NCI-H748 (cell line): ENCODE measurements at regions not wholly inside any gene's neighbourhood (a gene's known extent, or its start where the extent isn't known, plus 50 kb on each side); places are given as distances from the start of the nearest gene placed in this dataset.
"Not testable (repeated sequence)": the region's sequence is repeated elsewhere in the genome, so short reads cannot be mapped to it uniquely, and the experiment has no call there.

Experiments
- DNase-seq: peaks from one replicate; lab custom pipeline; 2025; ENCODE audit not compliant: unreplicated experiment; lab: John Stamatoyannopoulos, UW

GRCh38 chr21:29396951-29397455 lies 98.3 kb downstream of the BACH1 start:
- DNase-seq: no peak

DNA sequence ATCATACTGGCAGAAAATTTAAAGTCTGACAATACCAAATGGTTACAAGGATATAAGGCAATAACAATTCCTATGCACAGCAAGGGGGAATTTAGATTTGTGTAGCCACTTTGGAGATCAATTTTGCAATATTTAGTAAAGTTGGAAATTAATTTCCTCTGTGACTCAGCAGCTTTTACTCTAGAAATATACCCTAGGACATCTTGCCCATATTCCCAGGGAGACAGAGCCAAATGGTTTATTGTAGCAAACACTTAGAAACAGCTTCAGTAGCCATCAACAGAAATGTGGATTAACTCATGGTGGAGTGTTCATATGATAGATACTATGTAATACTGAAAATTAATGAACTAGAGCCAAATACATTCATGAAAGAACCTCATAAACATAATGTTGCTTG lies 104.6 kb downstream of the BACH1 start:
- DNase-seq: no peak

- peak; percentile 8 for DNase-seq
Observed at GRCh38 chr21:29403922-29404538, 105.3 kb downstream of the BACH1 start.

DNA sequence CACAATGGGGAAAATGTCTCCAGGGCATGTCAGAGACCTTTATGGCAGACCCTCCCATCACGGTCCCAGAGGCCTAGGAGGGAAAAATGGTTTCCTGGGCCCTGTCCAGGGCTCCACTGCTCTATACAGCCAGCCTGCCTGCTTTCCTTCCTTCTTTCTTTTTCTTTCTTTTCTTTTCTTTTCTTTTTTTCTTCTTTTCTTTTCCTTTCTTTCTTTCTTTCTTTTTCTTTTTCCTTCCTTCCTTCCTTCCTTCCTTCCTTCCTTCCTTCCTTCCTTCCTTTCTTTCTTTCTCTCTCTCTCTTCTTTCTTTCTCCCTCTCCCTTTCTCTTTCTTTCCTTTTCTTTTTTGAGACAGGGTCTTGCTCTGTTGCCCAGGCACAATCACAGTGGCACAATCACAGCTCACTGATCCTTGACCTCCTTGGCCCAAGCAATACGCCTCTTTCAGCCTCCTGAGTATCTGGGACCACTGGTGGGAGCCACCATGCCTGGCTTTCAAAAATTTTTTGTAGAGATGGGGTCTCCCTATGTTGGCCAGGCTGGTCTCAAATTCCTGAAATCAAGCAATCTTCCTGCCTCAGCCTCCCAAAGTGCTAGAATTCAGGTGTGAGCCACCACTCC lies 106.9 kb downstream of the BACH1 start:
- no peak for DNase-seq

DNA sequence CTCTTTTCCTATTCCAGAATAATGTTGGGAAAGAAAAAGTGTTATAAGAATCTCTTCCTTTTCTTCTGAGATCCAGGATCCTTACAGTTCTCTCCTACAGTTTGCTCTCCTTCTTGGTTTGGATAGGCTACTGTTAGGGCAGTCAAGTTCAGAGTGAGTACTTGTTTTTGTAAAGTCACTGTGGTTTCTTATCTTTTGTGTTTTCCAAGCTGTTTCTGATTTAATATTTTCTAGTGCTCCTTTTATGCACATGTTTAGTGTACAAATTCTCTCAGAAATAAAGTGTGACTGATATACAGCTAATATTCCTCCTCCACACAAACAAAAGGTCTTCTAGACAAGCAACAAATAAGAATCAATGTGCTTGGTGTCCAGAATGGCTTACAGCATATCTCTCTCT lies 107.7 kb downstream of the BACH1 start:
- DNase-seq: no peak

DNA sequence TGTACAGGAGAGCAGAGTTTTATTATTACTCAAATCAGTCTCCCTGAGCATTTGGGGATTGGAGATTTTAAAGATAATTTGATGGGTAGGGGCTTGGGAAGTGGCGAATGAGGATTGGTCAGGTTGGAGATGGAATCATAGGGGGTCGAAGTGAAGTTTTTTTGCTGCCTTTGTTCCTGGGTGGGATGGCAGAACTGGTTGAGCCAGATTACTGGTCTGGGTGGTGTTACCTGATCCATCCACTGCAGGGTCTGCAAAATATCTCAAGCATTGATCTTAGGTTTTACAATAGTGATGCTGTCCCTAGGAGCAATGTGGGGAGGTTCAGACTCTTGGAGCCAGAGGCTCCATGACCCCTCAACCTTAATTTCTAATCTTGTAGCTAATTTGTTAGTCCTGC lies 108.8 kb downstream of the BACH1 start:
- DNase-seq: no peak

GRCh38 chr21:29413683-29414082 lies 115.0 kb downstream of the BACH1 start:
- DNase-seq: no peak

DNA sequence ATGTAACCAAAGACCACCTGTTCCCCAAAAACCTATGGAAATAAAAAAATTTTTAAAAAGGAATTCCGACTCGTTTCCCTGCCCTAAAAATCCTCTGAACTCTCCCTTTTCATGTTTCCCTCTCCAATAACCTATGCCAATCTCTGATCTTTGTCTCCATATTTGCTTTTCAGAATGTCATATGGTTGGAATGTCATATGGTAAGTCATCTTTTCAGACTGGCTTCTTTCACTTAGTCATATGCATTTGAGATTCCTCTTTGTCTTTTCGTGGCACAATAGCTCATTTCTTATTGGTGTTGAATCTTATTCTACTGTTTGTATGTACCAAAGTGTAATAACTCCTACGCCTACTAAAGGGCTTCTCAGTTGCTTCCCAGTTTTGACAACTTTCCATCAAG lies 117.5 kb downstream of the BACH1 start:
- DNase-seq: no peak

DNA sequence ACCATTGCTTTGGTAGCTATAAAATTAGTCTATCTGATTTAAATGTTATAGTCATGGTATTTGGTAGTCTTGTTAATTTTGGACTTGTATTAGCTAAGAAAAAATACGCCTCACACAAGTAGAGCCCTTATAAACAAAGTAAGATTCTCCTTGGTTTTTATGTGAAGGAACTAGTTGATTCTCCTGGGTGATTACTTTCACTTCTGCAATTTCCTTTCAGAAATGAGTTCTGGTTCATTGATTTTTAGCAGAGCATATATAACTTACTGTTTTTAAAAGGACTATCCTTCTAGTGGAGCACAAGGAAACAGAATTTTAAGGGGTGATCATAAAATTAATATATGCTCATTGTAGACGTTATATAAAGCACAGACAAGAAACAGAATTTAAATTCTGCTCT lies 120.1 kb downstream of the BACH1 start:
- DNase-seq: no peak

- DNase-seq: no peak
Observed at GRCh38 chr21:29419422-29419821, 120.7 kb downstream of the BACH1 start.

GRCh38 chr21:29423099-29423870 lies 124.6 kb downstream of the BACH1 start:
- DNase-seq: no peak

DNA sequence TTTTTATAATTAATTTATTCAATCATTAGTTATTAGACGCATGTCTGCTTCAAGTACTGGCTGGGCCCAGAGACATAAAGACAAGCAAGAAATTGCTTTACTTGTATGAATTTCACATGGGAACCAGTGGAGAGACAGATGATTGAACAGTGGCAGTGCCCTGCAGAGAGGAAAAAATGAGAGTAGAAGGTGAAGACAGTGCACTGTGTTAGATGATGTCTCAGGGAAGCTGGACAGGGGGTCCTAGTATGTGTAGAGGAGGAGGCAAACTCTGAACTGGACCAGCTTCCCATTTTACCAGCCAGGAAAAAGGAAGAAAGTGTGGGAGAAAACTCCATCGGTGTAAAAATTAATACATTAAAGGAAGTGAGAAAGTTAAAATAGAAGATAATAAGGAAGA lies 126.0 kb downstream of the BACH1 start:
- DNase-seq: no peak

DNA sequence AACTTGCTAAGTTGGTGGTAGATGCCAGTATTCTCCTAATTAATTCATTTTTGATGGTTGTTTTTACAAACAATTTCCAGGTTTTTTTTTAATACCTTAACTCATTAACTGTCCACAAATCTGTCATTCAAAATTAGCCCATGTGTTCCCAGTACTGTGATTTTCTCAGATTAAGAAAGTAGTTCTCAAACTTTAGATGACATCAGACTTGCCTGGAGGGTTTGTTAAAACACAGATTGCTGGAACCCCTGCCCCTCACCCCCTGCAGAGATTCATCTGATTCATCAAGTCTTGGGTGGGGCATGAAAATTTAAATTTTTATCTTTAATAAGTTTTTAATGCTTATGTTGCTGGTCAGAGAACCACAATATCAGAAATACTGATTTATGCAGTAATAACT lies 130.5 kb downstream of the BACH1 start:
- DNase-seq: no peak

DNA sequence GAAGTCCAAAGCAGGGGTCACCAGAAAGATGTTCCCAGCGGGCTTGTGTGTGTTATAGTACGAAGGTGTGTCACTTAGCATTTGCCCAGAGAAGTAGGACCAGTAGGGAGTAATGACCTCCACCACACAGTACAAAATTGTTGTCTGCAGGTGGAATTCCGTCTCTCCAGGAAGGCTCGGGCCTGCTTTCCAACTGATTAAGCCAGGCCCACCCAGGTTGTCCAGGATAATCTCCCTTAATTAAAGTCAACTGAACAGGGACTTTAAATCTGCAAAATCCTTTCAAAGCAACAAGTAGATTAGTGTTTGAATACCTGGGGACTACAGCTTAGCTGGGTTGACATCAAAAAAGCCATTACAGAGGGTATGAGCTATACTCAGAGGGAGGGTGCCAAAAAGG lies 131.3 kb downstream of the BACH1 start:
- DNase-seq: no peak

GRCh38 chr21:29430576-29430975 lies 131.9 kb downstream of the BACH1 start:
- DNase-seq: no peak

DNA sequence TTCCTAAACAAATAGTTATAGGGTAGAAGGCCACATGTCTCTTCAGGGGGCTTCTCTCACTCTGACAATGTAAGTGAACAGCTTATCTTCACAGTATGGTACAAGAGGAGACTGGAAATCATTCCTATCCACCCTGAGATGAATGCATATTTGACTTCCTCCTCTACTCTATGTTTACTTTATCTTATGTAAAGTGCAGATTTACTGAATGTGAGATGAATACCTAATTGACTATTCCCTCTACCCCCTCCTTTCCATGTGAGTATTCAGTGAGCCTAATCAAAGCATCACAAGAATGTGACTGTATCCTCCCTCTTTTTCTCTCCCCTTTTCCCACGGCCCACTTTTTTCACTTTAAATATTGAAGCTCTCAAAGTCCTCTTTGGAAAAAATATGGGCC lies 132.5 kb downstream of the BACH1 start:
- no peak for DNase-seq

DNA sequence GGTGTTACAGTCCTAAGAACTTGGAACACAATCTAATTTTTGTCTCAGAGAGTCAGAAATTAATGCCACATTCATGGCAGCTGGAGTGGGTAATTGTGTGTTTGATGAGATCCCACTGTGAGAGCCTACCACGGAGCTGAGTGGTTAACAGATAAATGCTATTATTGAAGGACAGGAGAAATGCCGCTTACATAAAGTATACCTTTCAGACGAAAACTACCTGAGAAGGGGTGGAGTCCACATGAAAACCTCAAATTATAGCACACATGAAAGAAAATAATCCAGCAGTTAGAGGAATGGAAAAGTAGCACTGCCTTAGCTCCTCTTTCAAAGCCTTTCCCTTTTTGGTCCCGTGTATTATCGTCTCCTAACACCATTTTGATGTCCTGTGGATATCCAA lies 133.0 kb downstream of the BACH1 start:
- no peak for DNase-seq

- DNase-seq: no peak
Observed at GRCh38 chr21:29433366-29434059, 134.8 kb downstream of the BACH1 start.

DNA sequence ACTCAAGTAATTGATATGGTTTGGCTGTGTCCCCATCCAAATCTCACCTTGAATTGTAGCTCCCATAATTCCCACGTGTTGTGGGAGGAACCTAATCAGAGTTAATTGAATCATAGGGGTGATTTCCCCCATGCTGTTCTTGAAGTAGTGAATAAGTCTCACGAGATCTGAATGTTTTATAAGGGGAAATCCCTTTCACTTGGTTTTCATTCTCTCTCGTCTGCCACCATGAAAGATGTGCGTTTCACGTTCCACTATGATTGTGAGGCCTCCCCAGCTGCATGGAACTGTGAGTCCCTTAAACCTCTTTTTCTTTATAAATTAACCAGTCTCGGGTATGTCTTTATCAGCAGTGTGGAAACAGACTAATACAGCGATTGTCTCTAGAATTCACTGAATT lies 135.4 kb downstream of the BACH1 start:
- DNase-seq: no peak

DNA sequence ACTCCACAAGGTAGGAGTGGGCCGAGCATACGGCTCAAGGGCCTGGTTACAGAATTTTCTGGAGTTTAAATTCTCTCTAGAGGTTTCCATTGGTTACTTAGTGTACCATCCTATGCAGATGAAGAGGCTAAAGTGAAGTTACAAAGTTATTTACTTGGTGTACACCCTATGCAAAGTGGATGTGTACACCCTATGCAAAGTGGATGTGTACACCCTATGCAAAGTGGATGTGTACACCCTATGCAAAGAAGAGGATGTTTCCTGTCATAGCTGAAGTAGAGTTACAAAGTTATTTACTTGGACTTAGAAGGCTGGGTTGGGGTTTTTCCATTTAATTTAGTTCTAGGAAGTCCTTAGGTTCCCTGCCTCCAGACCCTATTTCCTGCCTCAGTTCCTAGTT lies 136.3 kb downstream of the BACH1 start:
- DNase-seq: not testable (repeated sequence)

DNA sequence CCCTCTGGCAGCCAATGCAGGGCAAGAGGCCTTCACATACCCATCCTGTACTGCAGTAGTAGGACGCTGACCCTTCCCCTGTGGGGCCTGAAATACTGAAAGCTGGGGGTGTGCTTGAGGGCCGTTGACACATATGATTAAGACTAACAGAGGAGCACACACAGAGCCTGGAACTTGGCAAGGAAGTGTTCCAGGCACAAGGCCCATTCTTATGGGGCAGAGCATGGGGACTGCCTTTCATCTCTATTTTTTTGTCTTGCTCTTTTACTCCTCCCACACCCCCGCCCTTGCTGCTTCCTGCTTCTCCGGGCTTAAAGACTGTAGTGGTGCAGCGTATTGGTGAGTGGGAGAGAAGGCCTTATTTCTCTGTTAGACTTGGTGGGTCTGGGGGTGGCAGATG lies 137.4 kb downstream of the BACH1 start:
- no peak for DNase-seq

GRCh38 chr21:29436650-29437049 lies 137.9 kb downstream of the BACH1 start:
- no peak for DNase-seq
